SK-N-MC (cell line): ENCODE measurements at regions not wholly inside any gene's neighbourhood (a gene's known extent, or its start where the extent isn't known, plus 50 kb on each side); places are given as distances from the start of the nearest gene placed in this dataset.

ENCODE experiments used
- EZH2 ChIP-seq: fragments of 200-600 bp; sonication (generic); IDR thresholded peaks from one replicate; pipeline ENCODE4 v1.6.1; 2017; ENCODE audit warnings: antibody characterized with exemption
- FOXP2 ChIP-seq: optimal IDR thresholded peaks from 2 replicates; pipeline ENCODE3; 2011; ENCODE audit warnings: mild to moderate bottlenecking, moderate library complexity; ENCODE audit not compliant: insufficient read depth; ENCODE audit errors: extremely low read length, control extremely low read depth
- POLR2AphosphoS5 ChIP-seq: IDR thresholded peaks from 2 replicates; pipeline ENCODE4 v1.6.1; 2012; ENCODE audit warnings: mild to moderate bottlenecking, low read depth, low read length, borderline replicate concordance

DNA sequence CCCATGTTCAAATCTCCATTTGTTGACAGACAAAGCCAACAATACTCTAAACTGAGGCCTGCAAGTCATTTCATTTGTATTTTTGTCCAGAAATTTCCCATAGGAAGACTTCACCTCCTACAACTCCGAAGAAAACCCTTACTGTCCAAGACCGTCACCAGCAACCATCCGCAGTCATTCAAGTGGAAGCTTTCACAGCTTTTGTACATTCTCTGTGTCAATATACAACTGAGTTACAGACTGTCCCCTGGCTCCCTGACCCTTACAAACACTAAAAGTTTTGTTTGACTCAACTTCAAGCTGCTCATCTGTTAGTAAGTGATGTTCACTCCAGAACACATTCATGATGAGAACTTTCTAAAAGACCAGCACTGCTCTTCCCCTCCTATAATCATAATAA, 210.1 kb downstream of the DEPDC1B start:
- TF ChIP-seq POLR2AphosphoS5 (no peak), EZH2 (no peak), FOXP2 (no peak)
